ENCODE measurements at regions not wholly inside any gene's neighbourhood (a gene's known extent, or its start where the extent isn't known, plus 50 kb on each side); places are given as distances from the start of the nearest gene placed in this dataset.
"Not testable (repeated sequence)": the region's sequence is repeated elsewhere in the genome, so short reads cannot be mapped to it uniquely, and the experiment has no call there.

GRCh38 chr14:85188836-85189235 is 341.1 kb upstream of the FLRT2 start:
- no peaks in the 10 kb centered on the region for H3K27me3 Mint-ChIP-seq (ENCODE audit: low read depth)
- no peak overlapping the region for H3K4me3 Mint-ChIP-seq
- DNase-seq (no peak), ATAC-seq (no peak)
- H3K9me3 Mint-ChIP-seq, result peaks cover 16% of the 10 kb centered on the region
- no peaks in the 10 kb centered on the region for H3K36me3 Mint-ChIP-seq (ENCODE audit: insufficient read depth)
- H3K4me1 Mint-ChIP-seq (ENCODE audit: low read depth), result no peaks in the 10 kb centered on the region

- not testable (repeated sequence) for ATAC-seq; DNase-seq; H3K27me3 Mint-ChIP-seq (ENCODE audit: low read depth); H3K4me3 Mint-ChIP-seq; H3K4me1 Mint-ChIP-seq (ENCODE audit: low read depth); H3K36me3 Mint-ChIP-seq (ENCODE audit: insufficient read depth)
- H3K9me3 Mint-ChIP-seq, result peaks cover 16% of the 10 kb centered on the region
These were observed 340.7 kb upstream of the FLRT2 start for GRCh38 chr14:85189253-85189652.

- H3K9me3 Mint-ChIP-seq, result peaks cover 16% of the 10 kb centered on the region
- no peak overlapping the region for H3K4me3 Mint-ChIP-seq
- H3K4me1 Mint-ChIP-seq (ENCODE audit: low read depth), result no peaks in the 10 kb centered on the region
- ATAC-seq (no peak), DNase-seq (no peak)
- H3K27me3 Mint-ChIP-seq (ENCODE audit: low read depth), result no peaks in the 10 kb centered on the region
- H3K36me3 Mint-ChIP-seq (ENCODE audit: insufficient read depth), result no peaks in the 10 kb centered on the region
These were observed 339.7 kb upstream of the FLRT2 start for GRCh38 chr14:85190251-85190650.

DNA sequence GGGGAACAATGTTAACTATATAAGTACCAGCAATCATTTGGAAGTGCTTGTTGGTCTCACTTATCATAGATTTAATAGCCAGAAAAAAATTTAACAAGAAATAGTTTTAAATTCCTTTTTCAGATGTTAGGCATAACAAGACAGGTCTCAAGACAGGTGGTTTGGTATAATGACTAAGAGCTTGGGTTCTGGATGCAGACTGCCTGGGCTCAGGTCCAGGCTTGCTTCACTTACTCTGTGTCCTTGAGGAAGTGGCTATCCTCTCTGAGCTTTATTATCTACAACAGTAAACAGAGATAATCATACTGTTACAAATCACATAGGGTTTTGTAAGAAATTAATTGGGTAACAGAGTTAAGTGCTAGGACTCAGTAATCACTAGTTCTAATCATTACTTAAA is 338.0 kb upstream of the FLRT2 start:
- Mint-ChIP-seq H3K36me3 (ENCODE audit: insufficient read depth) (no peaks in the 10 kb centered on the region), H3K4me1 (ENCODE audit: low read depth) (no peaks in the 10 kb centered on the region), H3K4me3 (no peak overlapping the region), H3K9me3 (peaks cover 8% of the 10 kb centered on the region), H3K27me3 (ENCODE audit: low read depth) (no peaks in the 10 kb centered on the region)
- no peak for DNase-seq
- ATAC-seq, result no peak

- ATAC-seq (no peak), DNase-seq (no peak)
- Mint-ChIP-seq H3K4me3 (no peak overlapping the region), H3K36me3 (ENCODE audit: insufficient read depth) (no peaks in the 10 kb centered on the region), H3K4me1 (ENCODE audit: low read depth) (no peaks in the 10 kb centered on the region), H3K27me3 (ENCODE audit: low read depth) (no peaks in the 10 kb centered on the region), H3K9me3 (no peaks in the 10 kb centered on the region)
These were observed 334.0 kb upstream of the FLRT2 start for GRCh38 chr14:85195872-85196477.

DNA sequence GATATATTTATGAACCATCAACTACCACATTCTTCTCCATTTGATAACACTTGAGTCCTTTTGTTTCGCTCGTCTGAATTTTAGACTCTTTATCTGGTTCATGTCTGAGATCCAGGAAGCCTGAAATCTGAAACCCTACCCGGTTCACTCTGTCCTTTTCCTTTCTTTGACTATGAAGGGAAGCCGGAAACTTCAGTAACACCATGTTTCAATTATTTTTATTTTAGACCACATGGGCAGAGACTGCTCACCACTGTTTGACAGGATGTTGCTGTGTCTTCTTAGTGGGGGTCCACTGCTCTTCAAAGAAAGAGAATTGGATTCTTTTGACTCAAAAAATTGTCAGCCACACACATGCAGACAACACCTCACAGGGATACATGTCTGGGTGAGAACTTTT is 331.9 kb upstream of the FLRT2 start:
- H3K9me3 Mint-ChIP-seq, result no peaks in the 10 kb centered on the region
- no peaks in the 10 kb centered on the region for H3K36me3 Mint-ChIP-seq (ENCODE audit: insufficient read depth)
- H3K4me3 Mint-ChIP-seq, result no peak overlapping the region
- no peaks in the 10 kb centered on the region for H3K27me3 Mint-ChIP-seq (ENCODE audit: low read depth)
- no peaks in the 10 kb centered on the region for H3K4me1 Mint-ChIP-seq (ENCODE audit: low read depth)
- DNase-seq, result no peak
- ATAC-seq, result no peak

GRCh38 chr14:85205875-85206274 is 324.1 kb upstream of the FLRT2 start:
- no peak for ATAC-seq
- H3K4me3 Mint-ChIP-seq, result no peak overlapping the region
- H3K9me3 Mint-ChIP-seq, result no peaks in the 10 kb centered on the region
- no peaks in the 10 kb centered on the region for H3K27me3 Mint-ChIP-seq (ENCODE audit: low read depth)
- DNase-seq, result no peak
- H3K4me1 Mint-ChIP-seq (ENCODE audit: low read depth), result no peaks in the 10 kb centered on the region
- no peaks in the 10 kb centered on the region for H3K36me3 Mint-ChIP-seq (ENCODE audit: insufficient read depth)

DNA sequence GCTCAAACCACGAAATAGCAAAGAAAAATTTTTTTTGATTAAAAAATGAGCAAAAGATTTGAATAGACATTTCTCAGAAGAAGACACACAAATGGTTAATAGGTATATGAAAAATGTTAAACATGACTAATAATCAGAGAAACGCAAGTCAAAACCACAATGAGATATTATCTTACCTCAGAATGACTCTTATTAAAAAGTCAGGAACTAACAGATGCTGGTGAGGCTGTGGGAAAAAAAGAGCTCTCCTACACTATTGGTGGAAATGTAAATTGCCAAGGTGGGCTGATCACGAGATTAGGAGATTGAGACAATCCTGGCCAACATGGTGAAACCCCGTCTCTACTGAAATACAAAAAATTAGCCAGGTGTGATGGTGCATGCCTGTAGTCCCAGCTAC is 315.5 kb upstream of the FLRT2 start:
- H3K9me3 Mint-ChIP-seq, result peaks cover 7% of the 10 kb centered on the region
- no peaks in the 10 kb centered on the region for H3K4me1 Mint-ChIP-seq (ENCODE audit: low read depth)
- no peaks in the 10 kb centered on the region for H3K36me3 Mint-ChIP-seq (ENCODE audit: insufficient read depth)
- DNase-seq (no peak), ATAC-seq (no peak)
- no peaks in the 10 kb centered on the region for H3K27me3 Mint-ChIP-seq (ENCODE audit: low read depth)
- H3K4me3 Mint-ChIP-seq, result no peak overlapping the region

DNA sequence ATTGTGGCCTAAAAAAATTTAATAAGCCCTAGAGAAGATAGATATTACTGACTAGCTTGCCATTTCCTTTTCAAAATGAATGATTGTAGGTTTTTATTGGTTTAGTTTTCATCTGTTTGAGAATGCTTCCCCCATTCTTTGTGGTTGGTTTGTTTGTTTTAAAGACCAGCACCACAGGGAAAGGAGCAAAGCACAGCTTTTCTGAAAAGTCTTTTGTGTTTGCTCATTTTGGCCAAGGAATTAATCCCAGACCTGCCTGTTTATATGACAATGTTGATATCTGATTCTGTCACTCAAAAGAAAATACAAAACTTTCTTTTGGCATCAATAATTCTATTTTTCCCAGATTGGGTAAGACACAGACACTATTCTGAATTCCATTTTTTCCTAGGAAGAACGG is 312.5 kb upstream of the FLRT2 start:
- Mint-ChIP-seq H3K36me3 (ENCODE audit: insufficient read depth) (no peaks in the 10 kb centered on the region), H3K4me3 (no peak overlapping the region), H3K9me3 (peaks cover 8% of the 10 kb centered on the region), H3K27me3 (ENCODE audit: low read depth) (no peaks in the 10 kb centered on the region), H3K4me1 (ENCODE audit: low read depth) (no peaks in the 10 kb centered on the region)
- no peak for DNase-seq
- ATAC-seq, result no peak

DNA sequence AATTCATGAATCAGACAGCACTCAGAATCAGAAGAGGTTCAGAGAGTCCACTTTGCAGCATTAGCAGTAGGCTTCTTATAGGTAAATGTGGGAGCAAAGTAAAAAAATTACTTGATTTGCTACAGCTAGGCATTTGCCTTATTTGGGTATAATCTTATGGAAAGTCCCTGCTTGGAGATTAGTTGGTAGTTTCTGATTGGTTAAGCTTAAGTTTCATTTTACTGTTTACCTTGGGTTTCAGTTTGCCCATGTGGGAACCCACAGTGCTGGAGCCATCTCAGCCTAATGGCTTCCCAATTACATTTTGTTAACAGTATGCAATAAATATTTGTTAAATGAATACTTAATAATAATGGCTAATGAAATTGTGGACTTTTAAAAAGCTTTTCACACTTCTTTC is 311.0 kb upstream of the FLRT2 start:
- Mint-ChIP-seq H3K27me3 (ENCODE audit: low read depth) (no peaks in the 10 kb centered on the region), H3K9me3 (peaks cover 3% of the 10 kb centered on the region), H3K36me3 (ENCODE audit: insufficient read depth) (no peaks in the 10 kb centered on the region), H3K4me1 (ENCODE audit: low read depth) (no peaks in the 10 kb centered on the region), H3K4me3 (no peak overlapping the region)
- no peak for ATAC-seq
- DNase-seq, result no peak

- ATAC-seq (no peak), DNase-seq (no peak)
- H3K36me3 Mint-ChIP-seq (ENCODE audit: insufficient read depth), result no peaks in the 10 kb centered on the region
- H3K27me3 Mint-ChIP-seq (ENCODE audit: low read depth), result no peaks in the 10 kb centered on the region
- H3K4me1 Mint-ChIP-seq (ENCODE audit: low read depth), result no peaks in the 10 kb centered on the region
- no peak overlapping the region for H3K4me3 Mint-ChIP-seq
- H3K9me3 Mint-ChIP-seq, result peaks cover 7% of the 10 kb centered on the region
These were observed 308.1 kb upstream of the FLRT2 start for GRCh38 chr14:85221832-85222231.

- Mint-ChIP-seq H3K9me3 (peaks cover 10% of the 10 kb centered on the region), H3K4me1 (ENCODE audit: low read depth) (no peaks in the 10 kb centered on the region), H3K4me3 (no peak overlapping the region), H3K36me3 (ENCODE audit: insufficient read depth) (no peaks in the 10 kb centered on the region), H3K27me3 (ENCODE audit: low read depth) (no peaks in the 10 kb centered on the region)
- DNase-seq, result no peak
- no peak for ATAC-seq
These were observed 307.6 kb upstream of the FLRT2 start for GRCh38 chr14:85222341-85222740.

DNA sequence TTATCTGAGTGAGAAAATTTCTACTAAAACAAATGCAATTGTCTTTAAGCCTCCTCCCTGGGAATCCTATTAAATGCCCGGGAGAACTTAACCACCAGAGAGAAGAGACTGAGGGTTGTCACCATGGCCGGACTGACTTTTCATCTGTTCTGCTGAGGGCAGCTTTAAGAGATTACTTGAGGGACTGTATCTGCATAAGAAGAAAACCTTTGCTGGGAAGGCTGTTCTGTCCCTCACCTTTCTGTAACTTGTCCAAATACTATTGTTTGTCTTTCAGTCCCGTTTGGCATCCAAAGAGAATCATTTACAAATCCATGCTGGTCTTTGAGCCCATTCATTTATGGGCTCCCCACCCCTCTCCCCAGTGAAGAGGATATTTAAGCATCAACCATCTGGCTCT is 306.3 kb upstream of the FLRT2 start:
- no peak for ATAC-seq
- H3K4me1 Mint-ChIP-seq (ENCODE audit: low read depth), result no peaks in the 10 kb centered on the region
- H3K36me3 Mint-ChIP-seq (ENCODE audit: insufficient read depth), result no peaks in the 10 kb centered on the region
- H3K4me3 Mint-ChIP-seq, result no peak overlapping the region
- peaks cover 12% of the 10 kb centered on the region for H3K9me3 Mint-ChIP-seq
- DNase-seq, result no peak
- H3K27me3 Mint-ChIP-seq (ENCODE audit: low read depth), result no peaks in the 10 kb centered on the region

- no peak overlapping the region for H3K4me3 Mint-ChIP-seq
These were observed 305.7 kb upstream of the FLRT2 start for GRCh38 chr14:85224241-85224640.

DNA sequence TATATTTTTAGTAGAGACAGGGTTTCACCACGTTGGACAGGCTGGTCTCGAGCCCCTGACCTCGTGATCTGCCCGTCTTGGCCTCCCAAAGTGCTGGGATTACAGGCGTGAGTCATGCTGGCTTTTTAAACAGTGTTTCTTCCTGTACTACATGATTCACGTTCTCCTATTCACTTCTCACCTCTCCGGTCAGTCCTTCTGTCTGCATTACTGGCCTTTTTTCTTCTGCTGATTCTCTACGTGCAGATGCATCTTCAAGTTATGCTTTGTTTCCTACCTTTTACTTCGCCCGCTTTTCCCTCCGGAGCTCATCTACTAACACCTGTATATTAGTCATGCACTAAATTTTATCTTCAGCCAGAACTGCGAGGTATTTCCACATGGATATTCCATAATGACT is 296.2 kb upstream of the FLRT2 start:
- H3K4me3 Mint-ChIP-seq, result no peak overlapping the region
- no peak for ATAC-seq
- no peak for DNase-seq
- no peaks in the 10 kb centered on the region for H3K4me1 Mint-ChIP-seq (ENCODE audit: low read depth)
- no peaks in the 10 kb centered on the region for H3K27me3 Mint-ChIP-seq (ENCODE audit: low read depth)
- H3K9me3 Mint-ChIP-seq, result peaks cover 8% of the 10 kb centered on the region
- H3K36me3 Mint-ChIP-seq (ENCODE audit: insufficient read depth), result no peaks in the 10 kb centered on the region

More at GRCh38 chr14:85224241-85224640, 305.7 kb upstream of the FLRT2 start:
- no peak for DNase-seq
- no peaks in the 10 kb centered on the region for H3K36me3 Mint-ChIP-seq (ENCODE audit: insufficient read depth)
- H3K9me3 Mint-ChIP-seq, result peaks cover 12% of the 10 kb centered on the region
- no peaks in the 10 kb centered on the region for H3K4me1 Mint-ChIP-seq (ENCODE audit: low read depth)
- H3K27me3 Mint-ChIP-seq (ENCODE audit: low read depth), result no peaks in the 10 kb centered on the region
- no peak for ATAC-seq
